ENCODE measurements at regions not wholly inside any gene's neighbourhood (a gene's known extent, or its start where the extent isn't known, plus 50 kb on each side); places are given as distances from the start of the nearest gene placed in this dataset.

DNA sequence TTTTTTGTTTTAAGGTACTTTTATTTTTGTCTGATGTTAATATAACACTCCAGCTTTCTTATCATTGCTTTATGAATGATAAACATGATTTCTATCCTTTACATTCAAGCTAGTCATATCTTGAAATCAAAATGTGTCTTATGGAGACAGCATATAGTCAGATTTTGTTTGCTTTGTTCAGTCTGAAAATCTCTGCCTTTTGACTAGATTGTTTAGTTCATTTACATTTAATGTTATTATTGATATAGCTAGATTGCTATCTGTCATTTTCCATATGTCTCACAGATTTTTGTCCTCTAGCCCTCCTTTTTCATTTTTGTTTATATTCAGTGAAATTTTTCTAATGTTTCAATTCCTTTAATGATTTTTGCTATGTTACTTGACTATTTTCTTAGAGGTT, 332.8 kb downstream of the SMOC2 start:
- Histone ChIP-seq H3K4me3 (ENCODE audit: insufficient read depth, low read depth, low read length) (no peak overlapping the region), H3K4me2 (ENCODE audit: low read depth, low read length) (no peak overlapping the region), H4K8ac (ENCODE audit: low read depth in 2 of 2, low read length in 2 of 2) (no peak overlapping the region), H2AK5ac (ENCODE audit: low read depth, low read length) (no peak overlapping the region), H2BK5ac (ENCODE audit: low read depth, low read length, poor library complexity, severe bottlenecking) (no peak overlapping the region), H2BK120ac (ENCODE audit: low read depth, low read length) (no peak overlapping the region), H3K14ac (replicated peaks; ENCODE audit: low read depth, low read length) (no peak overlapping the region), H3K4ac (ENCODE audit: low read depth, low read length) (no peak overlapping the region), H2AK9ac (replicated peaks; ENCODE audit: low read depth, low read length, poor library complexity) (no peak overlapping the region), H3K9me3 (ENCODE audit: control insufficient read depth, insufficient read depth, low read length) (peaks cover 19% of the 10 kb centered on the region), H3K9ac (ENCODE audit: low read depth, low read length) (no peak overlapping the region), H4K20me1 (ENCODE audit: insufficient read depth, low read length) (no peaks in the 10 kb centered on the region), H2AFZ (replicated peaks; ENCODE audit: low read length, poor library complexity) (no peak overlapping the region), H3K56ac (ENCODE audit: extremely low read depth, insufficient read depth, low read length) (no peak overlapping the region), H3K18ac (ENCODE audit: low read depth, low read length) (no peak overlapping the region), H4K5ac (ENCODE audit: low read depth, low read length) (no peak overlapping the region), H3K36me3 (ENCODE audit: control insufficient read depth, insufficient read depth, low read length) (no peaks in the 10 kb centered on the region), H2BK20ac (ENCODE audit: low read depth, low read length) (no peak overlapping the region), H2BK15ac (ENCODE audit: low read depth, low read length) (no peak overlapping the region), H4K91ac (ENCODE audit: insufficient read depth, low read depth, low read length) (no peak overlapping the region), H3K27me3 (ENCODE audit: control insufficient read depth, insufficient read depth, low read length) (no peaks in the 10 kb centered on the region), H3K4me1 (ENCODE audit: control insufficient read depth, insufficient read depth, low read length) (no peaks in the 10 kb centered on the region), H3K23ac (ENCODE audit: low read depth, low read length) (no peak overlapping the region), H3K27ac (ENCODE audit: insufficient read depth, low read length) (no peak overlapping the region), H3K9me1 (ENCODE audit: insufficient read depth, low read length) (no peaks in the 10 kb centered on the region), H3K79me1 (ENCODE audit: low read depth in 1 of 2, low read length in 2 of 2) (no peaks in the 10 kb centered on the region)
- no peak for ATAC-seq (ENCODE audit: low read depth)
- no TSS peak for BruUV-seq (replicated peaks)
- in situ Hi-C loops (cut with MboI; ENCODE audit: low sequenced_read_pairs) = no loop called here
- no peak for DNase-seq
- POLR2A ChIA-PET (ENCODE audit: unreplicated experiment) = no interaction called here
- CTCF ChIA-PET = no interaction called here
- TF ChIP-seq CHD1 (IDR thresholded peaks at IDR 0.05; ENCODE audit: low read depth, low read length) = no peak
- TF ChIP-seq POLR2A (IDR thresholded peaks at IDR 0.05; ENCODE audit: low read depth, low read length) = no peak
- no peak for TF ChIP-seq RAD21 (IDR thresholded peaks at IDR 0.05; ENCODE audit: low read length)
- dilution Hi-C loops (cut with HindIII; ENCODE audit: low sequenced_read_pairs, unreplicated experiment) = no loop called here
- intact Hi-C loops (cut with micrococcal nuclease) = no loop called here
